ENCODE measurements at regions not wholly inside any gene's neighbourhood (a gene's known extent, or its start where the extent isn't known, plus 50 kb on each side); places are given as distances from the start of the nearest gene placed in this dataset.

DNA sequence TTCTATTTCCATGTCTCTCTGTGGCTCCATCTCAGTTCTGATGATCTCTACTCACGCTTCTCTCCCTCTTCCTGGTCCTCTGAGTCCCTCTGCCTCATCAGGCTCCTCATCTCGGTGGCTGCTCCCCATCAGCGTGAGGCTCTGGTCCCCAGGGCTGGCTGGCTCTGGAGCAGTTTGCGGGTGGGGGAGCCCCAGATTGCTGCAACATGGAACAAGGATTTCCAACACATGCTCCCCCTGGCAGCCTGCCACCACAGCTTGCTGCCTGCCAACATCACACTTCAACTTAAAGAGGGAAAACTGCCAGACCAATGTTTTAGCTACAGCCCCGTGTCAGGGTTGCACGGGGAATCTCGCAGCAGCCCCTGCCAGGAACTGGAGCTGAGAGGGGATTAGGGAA, 77.2 kb upstream of the NEK6 start:
- TF ChIP-seq SIN3A (IDR thresholded peaks at IDR 0.05; ENCODE audit: borderline replicate concordance, insufficient read depth, low read length) (no peak), TAF1 (IDR thresholded peaks at IDR 0.05; ENCODE audit: borderline replicate concordance, insufficient read depth, low read length) (no peak), POLR2AphosphoS5 (IDR thresholded peaks at IDR 0.05; ENCODE audit: low read depth, low read length) (no peak)
